ENCODE measurements at regions not wholly inside any gene's neighbourhood (a gene's known extent, or its start where the extent isn't known, plus 50 kb on each side); places are given as distances from the start of the nearest gene placed in this dataset.

GRCh38 chr17:5745111-5745813 is 161.0 kb upstream of the NLRP1 start:
- Histone ChIP-seq H3K9me3 (ENCODE audit: control insufficient read depth, low read length) (no peaks in the 10 kb centered on the region), H3K27me3 (ENCODE audit: control insufficient read depth, insufficient read depth) (no peaks in the 10 kb centered on the region), H3K27ac (ENCODE audit: low read length) (no peak overlapping the region), H3K4me3 (ENCODE audit: low read length) (no peak overlapping the region), H3K4me1 (ENCODE audit: control insufficient read depth, insufficient read depth, low read length) (no peaks in the 10 kb centered on the region)
- DNase-seq (no peak), ATAC-seq (no peak)
- 68% methylated on average over 4 of the region's 4 CpGs for whole genome bisulfite sequencing
- intact Hi-C loops (cut with DNase I), result no loop called here

GRCh38 chr17:5747276-5747675 is 163.0 kb upstream of the NLRP1 start:
- H3K4me3 ChIP-seq (ENCODE audit: low read length), result no peak overlapping the region
- no peaks in the 10 kb centered on the region for H3K27me3 ChIP-seq (ENCODE audit: control insufficient read depth, insufficient read depth)
- H3K27ac ChIP-seq (ENCODE audit: low read length), result no peak overlapping the region
- no peak for DNase-seq
- 80% methylated on average over 3 of the region's 3 CpGs for WGBS
- no peaks in the 10 kb centered on the region for H3K9me3 ChIP-seq (ENCODE audit: control insufficient read depth, low read length)
- intact Hi-C loops (cut with DNase I), result no loop called here
- H3K4me1 ChIP-seq (ENCODE audit: control insufficient read depth, insufficient read depth, low read length), result no peaks in the 10 kb centered on the region
- ATAC-seq, result no peak

DNA sequence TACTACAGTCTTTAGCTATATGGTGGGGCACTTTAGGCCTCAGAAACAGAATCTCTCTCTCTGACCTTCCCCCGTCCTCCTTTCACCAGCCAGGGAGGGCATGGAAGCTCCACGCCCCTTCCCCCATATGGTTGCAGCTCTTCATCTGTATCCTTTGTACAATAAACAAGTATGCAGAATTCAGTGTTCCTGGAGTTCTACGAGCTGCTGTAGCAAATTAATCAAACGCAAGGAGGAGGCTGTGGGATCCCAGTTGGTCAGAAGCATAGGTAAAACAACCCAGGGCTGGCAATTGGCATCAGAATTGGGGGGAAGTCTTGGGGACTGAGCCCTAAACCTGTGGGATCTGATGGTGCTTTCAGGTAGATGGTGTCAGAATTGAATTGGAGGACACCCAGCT is 163.7 kb upstream of the NLRP1 start:
- intact Hi-C loops (cut with DNase I), result no loop called here
- 83% methylated on average over 4 of the region's 4 CpGs for WGBS
- no peak overlapping the region for H3K4me3 ChIP-seq (ENCODE audit: low read length)
- H3K4me1 ChIP-seq (ENCODE audit: control insufficient read depth, insufficient read depth, low read length), result no peaks in the 10 kb centered on the region
- no peak overlapping the region for H3K27ac ChIP-seq (ENCODE audit: low read length)
- H3K9me3 ChIP-seq (ENCODE audit: control insufficient read depth, low read length), result no peaks in the 10 kb centered on the region
- ATAC-seq (no peak), DNase-seq (no peak)
- H3K27me3 ChIP-seq (ENCODE audit: control insufficient read depth, insufficient read depth), result no peaks in the 10 kb centered on the region

GRCh38 chr17:5753421-5753820 is 169.1 kb upstream of the NLRP1 start:
- no peak for DNase-seq
- 67% methylated on average over 2 of the region's 2 CpGs for WGBS
- no peaks in the 10 kb centered on the region for H3K9me3 ChIP-seq (ENCODE audit: control insufficient read depth, low read length)
- no peak overlapping the region for H3K27ac ChIP-seq (ENCODE audit: low read length)
- intact Hi-C loops (cut with DNase I), result no loop called here
- no peaks in the 10 kb centered on the region for H3K4me1 ChIP-seq (ENCODE audit: control insufficient read depth, insufficient read depth, low read length)
- no peak overlapping the region for H3K4me3 ChIP-seq (ENCODE audit: low read length)
- no peak for ATAC-seq
- no peaks in the 10 kb centered on the region for H3K27me3 ChIP-seq (ENCODE audit: control insufficient read depth, insufficient read depth)

DNA sequence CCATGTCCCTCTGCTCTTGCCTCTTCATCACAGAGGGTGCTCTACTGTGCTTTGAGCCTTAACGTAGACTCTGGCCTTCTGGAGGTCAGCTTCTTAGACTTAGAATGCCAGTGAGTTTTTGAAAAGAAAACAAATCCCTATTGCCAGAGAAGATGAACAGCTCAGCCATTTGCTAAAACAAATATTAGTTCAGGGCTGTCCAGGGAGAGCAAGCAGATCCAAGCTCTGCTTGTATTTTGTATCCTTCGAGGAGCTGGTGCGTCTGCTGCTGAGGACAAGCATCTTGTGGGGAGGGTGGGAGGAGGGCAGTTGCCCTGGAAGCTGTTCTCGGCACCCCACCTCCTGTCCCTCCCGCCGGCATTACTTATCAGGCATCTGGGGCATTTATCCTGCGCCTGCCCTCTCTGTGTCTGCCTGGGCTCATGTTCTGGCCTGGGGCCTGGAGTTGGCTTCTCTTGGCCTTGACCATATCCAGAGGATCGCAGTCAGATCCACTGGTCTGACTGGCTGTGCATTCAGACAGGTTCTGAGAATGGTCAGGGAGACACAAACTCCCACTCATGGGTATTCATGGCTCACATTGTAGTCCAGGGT is 173.1 kb upstream of the NLRP1 start:
- Histone ChIP-seq H3K27me3 (ENCODE audit: control insufficient read depth, insufficient read depth) (no peaks in the 10 kb centered on the region), H3K4me1 (ENCODE audit: control insufficient read depth, insufficient read depth, low read length) (no peaks in the 10 kb centered on the region), H3K27ac (ENCODE audit: low read length) (no peak overlapping the region), H3K4me3 (ENCODE audit: low read length) (no peak overlapping the region), H3K9me3 (ENCODE audit: control insufficient read depth, low read length) (no peaks in the 10 kb centered on the region)
- intact Hi-C loops (cut with DNase I), result no loop called here
- WGBS, result 42% methylated on average over 8 of the region's 8 CpGs
- ATAC-seq, result peak; percentile 27 to 43
- DNase-seq, result no peak

- intact Hi-C loops (cut with DNase I), result no loop called here
- Histone ChIP-seq H3K27me3 (ENCODE audit: control insufficient read depth, insufficient read depth) (no peaks in the 10 kb centered on the region), H3K9me3 (ENCODE audit: control insufficient read depth, low read length) (no peaks in the 10 kb centered on the region), H3K27ac (ENCODE audit: low read length) (no peak overlapping the region), H3K4me3 (ENCODE audit: low read length) (no peak overlapping the region), H3K4me1 (ENCODE audit: control insufficient read depth, insufficient read depth, low read length) (no peaks in the 10 kb centered on the region)
- DNase-seq (no peak), ATAC-seq (peak in 1 of 2 donors; percentile 57)
Measured at GRCh38 chr17:5758651-5759050, 174.3 kb upstream of the NLRP1 start.

- intact Hi-C loops (cut with DNase I), result no loop called here
- Histone ChIP-seq H3K27ac (ENCODE audit: low read length) (no peak overlapping the region), H3K27me3 (ENCODE audit: control insufficient read depth, insufficient read depth) (no peaks in the 10 kb centered on the region), H3K4me3 (ENCODE audit: low read length) (no peak overlapping the region), H3K9me3 (ENCODE audit: control insufficient read depth, low read length) (no peaks in the 10 kb centered on the region), H3K4me1 (ENCODE audit: control insufficient read depth, insufficient read depth, low read length) (no peaks in the 10 kb centered on the region)
- peak; percentile 82 to 93 for ATAC-seq
- WGBS, result 33% methylated on average over 8 of the region's 8 CpGs
- DNase-seq, result no peak
Measured at GRCh38 chr17:5759501-5759925, 175.2 kb upstream of the NLRP1 start.

DNA sequence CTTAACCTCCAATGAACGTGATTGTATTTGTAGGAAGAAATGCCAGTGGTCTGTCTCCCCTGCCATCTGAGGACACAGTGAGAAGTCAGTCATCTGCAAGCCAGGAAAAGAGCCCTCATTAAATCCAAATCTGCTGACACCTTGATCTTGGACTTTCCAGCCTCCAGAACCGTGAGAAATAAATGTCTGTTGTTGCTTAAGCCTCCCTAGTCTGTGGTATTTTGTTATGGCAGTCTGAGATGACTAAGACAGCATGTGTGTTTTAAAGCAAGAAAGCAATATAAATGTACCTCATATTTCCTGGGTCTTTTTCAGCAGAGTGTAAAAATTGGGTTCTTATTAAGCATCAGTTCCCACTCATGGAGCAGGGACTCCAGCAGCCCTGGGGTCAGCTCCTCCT is 177.9 kb upstream of the NLRP1 start:
- no peak overlapping the region for H3K27ac ChIP-seq (ENCODE audit: low read length)
- H3K4me3 ChIP-seq (ENCODE audit: low read length), result no peak overlapping the region
- DNase-seq, result no peak
- no peaks in the 10 kb centered on the region for H3K27me3 ChIP-seq (ENCODE audit: control insufficient read depth, insufficient read depth)
- H3K9me3 ChIP-seq (ENCODE audit: control insufficient read depth, low read length), result no peaks in the 10 kb centered on the region
- ATAC-seq, result no peak
- intact Hi-C loops (cut with DNase I), result no loop called here
- no peaks in the 10 kb centered on the region for H3K4me1 ChIP-seq (ENCODE audit: control insufficient read depth, insufficient read depth, low read length)
- WGBS, result 78% methylated on average over 2 of the region's 2 CpGs

- H3K27ac ChIP-seq (ENCODE audit: low read length), result no peak overlapping the region
- ATAC-seq (no peak), DNase-seq (no peak)
- no peak overlapping the region for H3K4me3 ChIP-seq (ENCODE audit: low read length)
- H3K4me1 ChIP-seq (ENCODE audit: control insufficient read depth, insufficient read depth, low read length), result no peaks in the 10 kb centered on the region
- WGBS, result 68% methylated on average over 14 of the region's 14 CpGs
- intact Hi-C loops (cut with DNase I), result no loop called here
- H3K27me3 ChIP-seq (ENCODE audit: control insufficient read depth, insufficient read depth), result no peaks in the 10 kb centered on the region
- no peaks in the 10 kb centered on the region for H3K9me3 ChIP-seq (ENCODE audit: control insufficient read depth, low read length)
Measured at GRCh38 chr17:5763595-5764306, 179.4 kb upstream of the NLRP1 start.

DNA sequence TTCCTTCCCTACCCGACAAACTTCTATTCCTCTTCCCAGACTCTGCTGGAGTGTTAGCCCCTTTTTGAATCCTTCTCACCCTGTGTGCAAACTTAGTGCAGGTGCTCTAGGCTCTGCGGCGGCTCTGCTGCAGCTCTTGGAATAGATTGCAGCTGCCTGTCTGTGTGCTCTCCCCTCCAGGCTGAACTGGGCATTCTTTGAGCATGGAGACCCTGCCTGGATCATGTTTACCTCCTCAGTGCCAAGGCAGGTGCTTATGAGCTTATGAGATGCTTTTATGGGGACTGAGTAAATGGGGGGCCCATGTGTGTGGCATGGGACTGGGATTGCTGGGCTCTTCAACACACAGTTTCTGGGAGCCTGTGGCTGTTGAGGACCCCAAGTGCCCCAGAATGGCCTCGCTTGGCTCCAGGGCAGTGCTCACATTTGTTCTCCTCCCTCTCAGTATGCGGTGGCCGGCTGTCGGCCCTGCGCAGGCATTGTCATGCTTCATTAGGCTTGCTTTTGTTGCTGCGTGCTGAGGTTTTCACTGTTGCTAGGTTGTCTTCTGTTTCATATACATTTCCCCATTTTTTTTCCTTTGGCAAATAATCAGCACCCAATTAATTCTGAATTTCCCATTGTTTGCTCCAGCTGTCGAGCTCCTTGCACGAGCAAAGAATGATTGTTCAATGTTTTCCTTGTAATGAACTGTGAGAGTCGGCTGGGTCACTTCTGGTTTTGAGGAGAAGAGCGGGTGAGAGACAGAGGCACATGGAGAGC is 185.5 kb upstream of the NLRP1 start:
- Histone ChIP-seq H3K9me3 (ENCODE audit: control insufficient read depth, low read length) (no peaks in the 10 kb centered on the region), H3K27me3 (ENCODE audit: control insufficient read depth, insufficient read depth) (no peaks in the 10 kb centered on the region), H3K4me1 (ENCODE audit: control insufficient read depth, insufficient read depth, low read length) (no peaks in the 10 kb centered on the region), H3K4me3 (ENCODE audit: low read length) (no peak overlapping the region), H3K27ac (ENCODE audit: low read length) (no peak overlapping the region)
- no peak for ATAC-seq
- no peak for DNase-seq
- intact Hi-C loops (cut with DNase I), result no loop called here
- WGBS, result 68% methylated on average over 13 of the region's 13 CpGs
